Upper lobe of left lung (tissue), 4 donors: ENCODE measurements at regions not wholly inside any gene's neighbourhood (a gene's known extent, or its start where the extent isn't known, plus 50 kb on each side); places are given as distances from the start of the nearest gene placed in this dataset.

Source experiments
- CTCF ChIP-seq, 6 experiments: fragments of 450-650 bp in 4 of 6; fragments of 200-600 bp in 2 of 6; sonication (generic) in 2 of 6; IDR thresholded peaks; one replicate each; pipeline ENCODE4 v1.5.1; 2016 to 2019; ENCODE audit warnings: antibody characterized with exemption in 6 of 6
- EP300 ChIP-seq, 4 donors: sonication (generic); formaldehyde crosslinking; IDR thresholded peaks; one replicate each; pipeline ENCODE4 v1.5.1; 2017; ENCODE audit warnings: antibody characterized with exemption in 4 of 4, control low read depth in 2 of 4
- POLR2A ChIP-seq, 4 donors: fragments of 450-650 bp; IDR thresholded peaks; one replicate each; pipeline ENCODE4 v1.5.1; 2016 to 2017; ENCODE audit warnings: antibody characterized with exemption in 4 of 4, mild to moderate bottlenecking in 2 of 4
- POLR2AphosphoS5 ChIP-seq, 2 donors: sonication (generic); formaldehyde crosslinking; IDR thresholded peaks; one replicate each; pipeline ENCODE4 v1.5.1; 2017; ENCODE audit warnings: antibody characterized with exemption in 2 of 2

- TF ChIP-seq CTCF (IDR thresholded peaks at IDR 0.05) (no peak), POLR2A (IDR thresholded peaks at IDR 0.05) (no peak), EP300 (IDR thresholded peaks at IDR 0.05) (no peak), POLR2AphosphoS5 (IDR thresholded peaks at IDR 0.05) (no peak)
These were observed 182.1 kb downstream of the DEPDC1B start for GRCh38 chr5:60517850-60518249.
